DMS79 treated with DMSO at 0.1 percent for 48 hours (cell line): ENCODE measurements at regions not wholly inside any gene's neighbourhood (a gene's known extent, or its start where the extent isn't known, plus 50 kb on each side); places are given as distances from the start of the nearest gene placed in this dataset.
"Not testable (repeated sequence)": the region's sequence is repeated elsewhere in the genome, so short reads cannot be mapped to it uniquely, and the experiment has no call there.

ENCODE experiments used
- DNase-seq: peaks from one replicate; lab custom pipeline; 2025; lab: John Stamatoyannopoulos, UW

DNA sequence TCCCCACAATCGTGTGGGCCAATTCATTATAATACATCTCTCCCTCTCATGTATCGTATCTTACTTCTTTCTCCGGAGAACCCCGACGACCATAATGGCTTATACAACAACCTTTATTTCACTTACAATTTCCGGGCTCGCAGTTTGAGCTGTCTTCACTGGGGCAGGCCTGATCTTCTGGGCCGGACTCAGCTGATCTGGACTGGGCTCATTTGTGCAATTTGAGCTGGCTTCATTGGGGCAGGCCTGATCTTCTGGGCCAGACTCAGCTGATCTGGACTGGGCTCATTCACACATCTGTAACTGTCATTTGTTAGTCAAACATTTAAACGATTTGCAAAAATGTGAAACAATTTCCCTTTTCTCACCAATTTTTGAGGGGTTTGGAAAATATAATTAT lies 171.5 kb upstream of the FRG1 start:
- no peak for DNase-seq

DNA sequence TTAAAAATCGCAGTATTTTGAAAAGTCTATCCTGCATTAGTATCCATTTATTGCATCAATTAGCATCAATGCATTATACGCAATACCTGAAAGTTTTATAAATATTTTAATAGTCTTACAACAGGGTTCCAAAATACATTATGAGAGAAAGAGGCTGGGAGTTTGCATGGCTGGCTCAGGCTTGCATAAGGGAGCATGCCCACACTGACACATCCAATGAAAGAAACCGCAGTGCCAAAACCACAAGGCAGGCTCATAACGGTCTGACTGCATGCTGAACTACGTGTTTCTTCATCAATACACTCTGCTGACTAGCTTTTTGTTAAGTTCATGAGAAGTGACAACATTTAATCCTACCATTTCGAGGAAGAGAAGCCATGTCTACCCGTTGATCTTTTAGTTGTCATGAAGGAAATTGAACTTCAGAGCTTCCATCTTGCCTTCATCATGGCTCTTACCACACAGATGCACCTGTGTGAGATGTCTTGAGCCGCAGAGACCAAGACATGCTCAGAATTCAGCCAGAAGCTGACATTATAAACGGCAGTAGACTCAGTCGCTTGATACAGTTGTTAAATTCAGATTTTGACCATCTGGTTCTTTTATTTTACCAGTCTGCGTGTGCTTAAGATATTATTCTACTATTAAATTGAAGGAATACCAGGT lies 168.8 kb upstream of the FRG1 start:
- no peak for DNase-seq

DNA sequence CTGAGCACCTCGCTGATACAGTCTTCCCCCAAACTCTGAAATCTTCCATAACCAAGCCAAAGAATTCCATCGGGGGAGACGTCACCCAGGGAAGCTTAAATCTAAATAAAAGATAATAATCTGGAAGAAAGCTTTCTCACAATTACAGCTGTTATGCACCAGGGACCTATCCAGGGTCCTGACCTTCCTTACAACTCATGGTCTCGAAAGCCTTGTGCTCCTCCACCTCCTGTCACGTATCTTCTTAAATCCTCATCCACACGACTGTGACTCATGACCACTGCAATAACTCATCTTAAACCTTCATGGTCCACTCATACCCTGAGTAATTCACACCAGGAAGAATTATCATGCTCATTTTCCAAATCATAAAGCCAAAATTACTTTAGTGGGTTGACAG lies 166.8 kb upstream of the FRG1 start:
- DNase-seq: no peak

DNA sequence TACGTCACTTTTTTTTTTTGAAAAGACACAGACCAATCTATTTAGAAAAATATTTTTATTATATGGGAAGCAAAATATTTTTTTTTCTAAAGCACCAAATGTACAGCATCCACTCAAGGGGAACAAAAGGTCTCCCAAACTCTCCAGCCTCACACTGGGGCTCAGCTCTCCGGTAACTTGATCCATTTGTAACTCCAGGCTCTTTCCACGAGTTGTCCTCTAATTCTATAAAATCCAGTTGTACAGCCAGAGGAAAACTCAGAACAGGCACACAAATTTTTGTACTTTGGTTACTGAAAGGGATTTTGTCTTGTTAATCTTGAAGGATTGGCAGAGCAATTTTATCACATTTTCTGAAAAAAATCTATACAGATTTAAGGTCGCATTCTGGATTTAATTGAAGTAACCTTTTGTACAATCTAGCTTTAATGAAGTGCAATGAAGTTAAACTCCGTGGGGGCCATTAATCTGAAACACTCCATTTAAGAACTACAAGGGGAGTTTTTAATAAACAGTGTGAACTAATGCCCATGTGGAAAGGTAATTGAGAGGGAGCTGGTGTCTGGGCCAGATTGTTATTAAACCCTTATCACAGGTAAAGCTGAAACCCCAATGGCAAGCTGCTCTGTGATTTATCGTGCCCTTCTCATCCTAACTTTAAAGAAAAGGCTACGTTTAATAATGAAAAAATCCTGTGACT lies 161.2 kb upstream of the FRG1 start:
- no peak for DNase-seq

DNA sequence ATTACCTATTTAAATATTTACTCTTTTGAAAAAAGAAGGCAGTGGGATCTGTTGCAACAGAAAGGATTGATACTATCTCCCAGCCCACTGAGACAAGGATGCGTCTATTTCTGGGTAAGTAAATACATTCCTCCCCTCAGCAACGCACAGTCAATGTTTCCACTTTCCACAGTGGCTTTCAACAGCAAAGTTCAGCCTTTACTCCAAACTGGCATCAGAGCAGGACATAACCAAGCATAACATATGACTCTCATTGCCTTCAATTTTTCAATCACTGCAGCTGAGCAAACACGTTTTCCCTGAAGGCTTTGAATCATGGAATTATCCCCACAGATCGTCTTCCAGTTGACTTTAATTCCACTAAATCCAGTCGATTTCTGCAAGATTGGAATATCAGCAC lies 160.3 kb upstream of the FRG1 start:
- no peak for DNase-seq

DNA sequence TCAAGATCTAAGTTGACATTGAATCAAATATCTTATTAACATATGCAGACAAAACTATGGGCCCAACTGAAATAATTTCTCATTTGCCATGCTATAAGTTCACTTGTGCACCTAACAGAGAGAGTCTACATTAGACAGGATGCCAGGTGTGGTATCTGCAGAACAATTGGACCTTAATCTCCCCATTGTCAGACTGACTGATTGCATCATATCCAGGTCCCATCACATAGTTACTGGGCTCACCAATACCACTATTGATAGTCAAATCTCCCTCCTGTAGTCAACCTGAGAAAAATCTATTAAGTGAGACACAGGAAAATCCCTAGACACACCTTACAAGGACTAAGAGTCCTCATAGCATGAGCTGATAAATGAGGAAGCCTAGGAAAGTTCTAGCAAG lies 156.0 kb upstream of the FRG1 start:
- no peak for DNase-seq

DNA sequence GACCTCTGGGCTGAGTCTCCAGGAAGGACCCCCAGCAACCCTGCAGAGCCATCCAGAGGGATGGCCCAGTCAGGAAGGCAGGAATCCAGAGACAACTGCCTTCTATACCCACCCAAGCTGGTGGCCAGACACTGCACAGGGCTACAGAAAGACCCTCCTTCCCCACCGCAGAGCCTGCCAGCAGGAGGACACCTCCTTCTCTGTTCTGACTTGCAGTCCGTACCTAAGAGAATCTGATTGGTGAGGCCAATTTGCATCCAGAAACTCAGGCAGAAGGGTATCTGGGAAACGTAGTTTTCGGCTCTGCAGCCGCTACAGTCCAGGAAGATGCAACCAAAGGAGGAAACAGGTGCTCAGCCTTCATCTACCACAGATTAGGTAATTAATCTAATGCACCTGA lies 155.4 kb upstream of the FRG1 start:
- no peak for DNase-seq

DNA sequence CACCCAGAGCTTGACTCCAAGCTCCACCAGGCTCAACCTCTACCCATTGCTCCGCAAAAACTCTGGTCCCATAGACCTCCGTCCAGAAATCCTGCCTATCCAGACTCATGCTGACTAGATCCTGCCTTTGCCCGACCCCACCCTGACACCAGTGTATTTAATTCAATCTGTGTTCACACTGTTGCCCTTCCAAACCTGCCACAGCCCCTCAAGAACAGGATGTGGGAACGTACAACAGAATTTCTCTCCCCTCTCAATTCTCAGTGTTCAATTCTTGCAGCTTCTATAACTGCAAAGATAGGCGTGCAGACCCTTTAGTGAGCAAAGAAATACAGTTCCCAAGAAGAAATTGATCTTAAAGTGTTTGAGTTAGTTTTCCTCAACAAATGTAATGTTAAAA lies 154.2 kb upstream of the FRG1 start:
- no peak for DNase-seq

DNA sequence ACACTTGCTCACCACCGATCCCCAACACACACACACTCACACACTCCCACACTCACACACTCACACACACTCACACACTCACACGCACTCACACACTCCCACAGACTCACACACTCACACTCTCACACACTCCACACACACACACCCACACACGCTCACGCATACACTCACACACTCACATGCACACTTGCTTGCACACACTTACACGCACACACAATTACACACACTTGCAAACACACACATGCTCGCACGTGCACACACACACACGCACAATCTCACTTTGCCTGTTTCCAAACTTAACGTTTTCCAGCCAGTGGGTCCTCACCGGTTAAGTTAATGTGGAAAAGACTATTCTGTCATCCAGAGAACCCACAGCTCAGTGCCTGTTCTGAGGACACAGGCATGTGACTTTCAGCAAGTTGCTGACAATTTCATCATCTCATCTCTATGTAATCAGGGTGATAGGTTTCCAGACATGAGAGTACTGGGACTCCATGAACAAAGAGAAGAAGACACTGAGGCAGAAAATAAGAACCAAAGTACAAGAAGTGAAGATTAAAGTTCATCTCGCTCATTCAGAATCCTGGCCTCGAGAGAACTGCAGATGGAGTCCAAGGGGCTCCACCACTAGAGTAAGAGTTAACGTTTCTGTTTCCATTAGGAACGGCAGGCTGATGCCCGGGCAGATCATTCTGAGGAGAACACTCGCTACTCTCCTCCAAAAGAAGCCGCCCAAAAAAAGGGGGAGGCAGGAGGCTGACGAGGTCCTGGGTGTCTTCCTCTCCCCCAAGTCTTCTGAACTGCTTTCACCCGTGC lies 153.2 kb upstream of the FRG1 start:
- DNase-seq: no peak

DNA sequence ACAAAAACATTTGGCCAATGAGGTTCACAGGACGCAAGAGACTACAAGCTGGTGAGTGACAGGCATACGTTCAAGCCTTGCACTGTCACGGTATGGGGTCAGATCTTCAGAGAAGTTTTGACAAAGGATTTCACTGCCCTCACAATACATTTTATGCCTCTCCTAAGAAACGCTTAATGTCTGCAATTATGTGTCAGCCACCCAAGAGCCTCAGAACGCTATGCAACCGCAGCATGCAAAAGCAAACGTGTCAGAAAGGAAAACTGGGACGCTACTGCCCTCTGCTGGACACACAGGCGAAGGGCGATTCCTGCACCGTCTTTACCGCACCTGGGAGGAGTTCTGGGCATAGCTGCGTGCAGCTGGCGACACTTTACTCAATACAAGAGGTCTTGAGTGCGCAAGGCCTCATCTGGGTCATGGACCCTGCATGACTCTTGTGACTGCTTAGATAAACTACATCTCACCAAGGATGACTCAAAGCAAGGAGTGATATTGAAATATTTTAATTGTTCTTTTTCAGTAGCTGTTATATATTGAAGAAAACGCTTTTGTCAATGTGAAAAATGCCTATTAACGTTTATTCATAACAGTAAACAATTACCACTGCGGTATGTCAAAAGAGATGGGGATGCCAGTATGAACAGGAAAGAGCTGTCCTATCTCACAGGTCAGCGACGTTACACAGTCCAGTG lies 147.6 kb upstream of the FRG1 start:
- no peak for DNase-seq

DNA sequence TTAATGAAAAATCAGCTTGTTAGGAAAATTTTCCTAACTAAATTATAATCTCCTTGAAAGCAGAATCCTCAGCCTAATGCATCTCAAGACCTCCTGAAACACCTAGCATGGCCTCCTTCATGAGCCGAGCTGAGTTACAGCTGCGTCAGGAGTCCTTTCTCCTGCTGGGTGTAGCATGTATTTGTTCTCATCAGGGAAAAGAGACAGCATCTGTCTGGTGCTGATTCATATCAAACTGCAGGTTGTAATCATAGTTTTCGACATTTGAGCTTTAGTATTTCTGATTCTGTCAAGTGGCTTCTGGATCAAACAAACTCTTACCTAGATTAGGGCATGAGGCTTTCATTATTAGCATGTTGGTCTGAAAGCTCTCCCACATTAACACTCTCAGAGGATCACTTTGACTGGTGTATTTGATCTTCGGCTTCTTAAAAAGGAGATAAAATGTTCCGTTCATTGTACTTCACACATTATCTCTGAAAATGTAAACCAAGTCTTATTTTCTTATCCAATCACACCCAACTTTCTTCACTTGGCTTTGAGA lies 140.1 kb upstream of the FRG1 start:
- DNase-seq: no peak

DNA sequence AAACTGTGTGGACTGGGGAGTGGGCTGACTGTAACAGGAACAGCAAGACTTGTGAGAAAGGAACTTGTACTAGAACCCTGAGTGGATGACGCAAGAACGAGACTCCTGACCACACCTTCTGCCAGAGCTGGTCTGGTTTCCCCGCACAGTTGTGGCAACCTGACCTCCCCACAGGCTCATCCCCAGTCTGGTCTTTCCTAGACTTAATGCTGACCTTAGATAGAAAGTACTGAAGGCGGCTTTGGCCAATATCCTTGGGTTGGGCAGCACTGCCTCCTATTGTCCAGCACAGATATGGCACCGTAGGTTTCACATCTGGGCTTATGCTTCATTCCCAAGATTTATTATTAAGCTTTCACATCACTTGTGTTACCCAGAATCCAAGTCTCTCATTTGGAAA lies 137.8 kb upstream of the FRG1 start:
- DNase-seq: no peak

DNA sequence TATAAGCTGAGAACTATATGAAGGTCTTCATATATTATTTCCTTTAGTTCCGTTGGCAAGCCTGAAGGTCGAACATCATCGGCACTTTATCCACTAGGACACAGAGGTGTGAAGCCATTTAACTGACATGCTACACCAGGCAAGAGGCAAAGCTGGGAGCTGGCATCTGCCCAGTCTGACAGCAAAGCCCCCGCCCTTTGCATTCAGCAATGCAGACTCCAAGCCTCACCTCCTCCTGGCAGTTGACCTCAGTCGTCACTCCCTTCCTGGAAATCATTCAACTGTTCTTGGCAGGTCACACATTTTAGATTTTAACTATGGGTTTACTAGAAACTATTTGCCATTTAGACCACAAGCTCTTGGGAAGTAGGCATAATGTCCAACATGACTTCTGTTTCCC lies 135.8 kb upstream of the FRG1 start:
- no peak for DNase-seq

DNA sequence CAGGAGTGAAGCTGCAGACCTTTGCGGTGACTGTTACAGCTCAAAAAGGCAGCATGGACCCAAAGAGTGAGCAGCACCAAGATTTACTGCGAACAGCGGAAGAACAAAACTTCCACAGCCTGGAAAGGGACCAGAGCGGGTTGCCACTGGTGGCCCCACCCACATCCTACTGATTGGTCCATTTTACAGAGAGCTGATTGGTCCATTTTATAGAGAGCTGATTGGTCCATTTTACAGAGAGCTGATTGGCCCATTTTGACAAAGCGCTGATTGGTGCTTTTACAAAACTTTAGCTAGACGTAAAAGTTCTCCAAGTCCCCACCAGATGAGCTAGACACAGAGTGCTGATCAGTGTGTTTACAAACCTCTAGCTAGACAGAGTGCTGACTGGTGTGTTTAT lies 134.2 kb upstream of the FRG1 start:
- DNase-seq: no peak

DNA sequence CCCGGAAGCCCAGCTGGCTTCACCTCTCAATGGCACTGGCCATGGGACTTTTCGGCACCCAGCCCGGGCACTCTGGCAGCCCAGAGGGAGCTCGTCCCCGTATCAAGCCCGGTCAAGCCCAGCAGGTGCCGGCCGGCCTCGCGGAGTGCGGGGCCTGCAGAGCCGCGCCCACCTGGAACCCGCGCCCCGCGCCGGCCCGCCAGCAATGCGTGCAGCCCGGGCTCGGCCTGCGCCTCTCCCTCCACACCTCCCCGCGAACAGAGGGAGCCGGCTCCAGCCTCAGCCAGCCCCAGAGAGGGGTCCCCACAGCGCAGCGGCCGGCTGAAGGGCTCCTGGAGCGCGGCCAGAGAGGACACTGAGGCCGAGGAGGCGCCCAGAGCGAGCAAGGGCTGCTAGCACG lies 133.6 kb upstream of the FRG1 start:
- no peak for DNase-seq

DNA sequence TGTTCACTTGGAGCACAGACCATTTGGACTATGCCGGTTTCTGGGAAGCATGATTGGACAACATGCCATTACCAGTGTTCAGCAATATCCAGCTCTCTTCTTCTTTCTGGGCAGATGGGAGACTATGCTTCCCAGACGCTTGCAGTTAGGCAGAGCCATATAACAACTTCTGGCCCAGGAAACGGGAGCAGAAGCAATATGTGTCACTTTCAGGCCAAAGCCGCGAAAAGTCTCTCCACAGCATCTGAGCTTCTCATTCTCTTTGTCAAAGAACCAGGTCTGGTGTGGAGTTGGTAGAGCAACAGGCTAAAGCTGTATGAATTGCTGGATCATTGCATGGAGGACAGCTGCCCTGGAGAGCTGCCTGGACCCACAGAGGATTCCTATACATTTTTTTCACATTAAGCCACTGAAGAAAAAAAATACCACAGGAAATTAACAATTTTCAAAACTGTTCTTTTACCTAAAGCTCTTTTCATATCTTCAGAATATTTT lies 131.4 kb upstream of the FRG1 start:
- DNase-seq: no peak

DNA sequence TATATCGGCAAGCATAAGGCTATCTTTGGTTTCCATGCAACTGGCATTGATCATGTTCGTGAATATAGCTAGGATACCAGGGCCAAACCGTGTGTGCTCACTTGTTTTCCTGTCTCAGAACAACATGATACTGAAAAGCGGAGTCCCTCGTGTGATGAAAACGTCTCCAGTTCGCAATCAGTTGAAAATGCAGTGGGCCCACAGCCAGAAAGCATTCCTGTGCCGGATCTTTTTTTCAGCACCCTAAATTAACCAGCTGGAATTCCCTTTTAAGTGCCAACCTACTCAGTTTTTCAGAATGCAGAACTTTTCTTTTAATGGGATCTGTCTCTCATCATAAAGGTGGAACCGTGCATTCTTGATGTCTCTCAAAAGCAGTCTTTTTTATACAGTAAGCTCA lies 130.8 kb upstream of the FRG1 start:
- DNase-seq: no peak

DNA sequence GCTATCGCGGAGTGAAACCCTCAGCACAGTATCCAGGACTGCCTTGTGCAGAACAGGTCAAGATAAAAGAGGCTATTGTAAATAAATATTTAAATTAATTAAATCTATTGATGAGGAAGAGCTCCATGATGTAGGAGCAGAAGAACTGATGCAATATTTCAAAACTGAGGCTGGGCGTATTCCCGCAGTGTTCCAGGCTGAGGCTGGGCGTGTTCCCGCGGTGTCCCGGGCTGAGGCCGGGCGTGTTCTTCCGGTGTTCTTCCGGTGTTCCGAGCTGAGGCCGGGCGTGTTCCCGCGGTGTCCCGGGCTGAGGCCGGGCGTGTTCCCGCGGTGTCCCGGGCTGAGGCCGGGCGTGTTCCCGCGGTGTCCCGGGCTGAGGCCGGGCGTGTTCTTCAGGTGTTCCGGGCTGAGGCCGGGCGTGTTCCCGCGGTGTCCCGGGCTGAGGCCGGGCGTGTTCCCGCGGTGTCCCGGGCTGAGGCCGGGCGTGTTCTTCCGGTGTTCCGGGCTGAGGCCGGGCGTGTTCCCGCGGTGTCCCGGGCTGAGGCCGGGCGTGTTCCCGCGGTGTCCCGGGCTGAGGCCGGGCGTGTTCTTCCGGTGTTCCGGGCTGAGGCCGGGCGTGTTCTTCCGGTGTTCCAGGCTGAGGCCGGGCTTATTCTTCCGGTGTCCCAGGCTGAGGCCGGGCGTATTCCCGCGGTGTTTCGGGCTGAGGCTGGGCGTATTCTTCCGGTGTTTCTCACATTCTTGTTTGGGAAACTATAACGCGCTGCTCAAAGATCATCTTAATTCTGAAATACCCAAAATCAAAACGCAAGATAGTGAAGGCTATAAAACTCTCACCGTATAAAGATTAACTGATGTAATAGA lies 130.1 kb upstream of the FRG1 start:
- not testable (repeated sequence) for DNase-seq

DNA sequence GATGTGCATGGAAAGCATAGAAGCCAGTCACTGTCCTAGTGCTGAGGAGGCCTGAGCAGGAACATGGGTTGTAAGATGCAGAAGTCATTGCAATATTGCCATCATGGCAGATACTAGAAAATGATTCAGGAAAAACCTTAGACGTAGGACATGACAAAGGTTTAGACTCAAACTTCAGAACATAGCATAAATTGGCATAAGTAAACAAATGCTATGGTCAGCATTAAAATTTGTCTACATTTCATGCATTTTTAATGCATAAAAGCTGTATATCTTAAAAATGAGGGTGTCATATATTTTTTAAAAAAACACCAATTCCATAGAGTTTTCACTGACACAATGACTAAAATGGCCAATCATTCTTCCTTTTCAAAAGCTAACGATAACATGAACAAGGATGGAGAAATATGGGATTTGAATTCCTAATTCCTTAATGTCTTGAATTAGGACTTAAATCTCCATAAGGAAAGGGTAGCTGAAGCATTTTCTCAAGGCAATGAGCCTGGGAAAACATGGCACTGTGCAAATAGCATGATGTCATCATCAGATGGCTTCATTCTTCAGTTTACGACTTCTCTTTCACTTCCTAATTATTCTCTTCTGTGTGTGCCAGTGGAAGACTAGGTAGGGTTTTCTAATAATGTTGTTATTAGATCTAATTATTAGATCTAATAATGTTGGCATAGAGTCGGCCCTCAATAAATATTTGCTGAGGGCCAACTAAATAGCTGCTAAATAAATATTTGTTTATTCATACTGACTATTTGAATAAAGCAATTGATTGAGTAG lies 125.1 kb upstream of the FRG1 start:
- no peak for DNase-seq

DNA sequence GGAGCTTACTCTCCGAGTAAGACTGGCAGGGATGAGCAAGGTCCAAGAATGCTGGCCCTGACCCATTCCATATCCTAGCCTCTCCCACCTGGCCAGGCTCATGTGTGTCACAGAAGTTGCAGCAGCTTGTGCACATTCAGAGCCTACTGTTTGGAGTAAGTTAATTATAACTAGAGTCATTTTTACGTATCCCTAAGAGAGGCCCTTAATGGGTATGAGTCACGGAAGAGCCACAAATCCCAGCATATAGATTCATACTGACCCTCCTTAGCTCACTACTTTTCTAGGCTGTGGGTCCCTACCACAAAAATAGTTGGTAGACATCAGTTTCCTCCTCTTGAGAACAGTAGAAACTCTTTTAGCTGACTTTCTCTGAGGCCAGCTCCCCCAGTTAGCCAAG lies 118.3 kb upstream of the FRG1 start:
- no peak for DNase-seq
